Tongue (tissue), 1 donor: ENCODE measurements at regions not wholly inside any gene's neighbourhood (a gene's known extent, or its start where the extent isn't known, plus 50 kb on each side); places are given as distances from the start of the nearest gene placed in this dataset.

ENCODE experiments used
- DNase-seq: peaks from one replicate; pipeline ENCODE4 v3.0.0-alpha.2; 2015

DNA sequence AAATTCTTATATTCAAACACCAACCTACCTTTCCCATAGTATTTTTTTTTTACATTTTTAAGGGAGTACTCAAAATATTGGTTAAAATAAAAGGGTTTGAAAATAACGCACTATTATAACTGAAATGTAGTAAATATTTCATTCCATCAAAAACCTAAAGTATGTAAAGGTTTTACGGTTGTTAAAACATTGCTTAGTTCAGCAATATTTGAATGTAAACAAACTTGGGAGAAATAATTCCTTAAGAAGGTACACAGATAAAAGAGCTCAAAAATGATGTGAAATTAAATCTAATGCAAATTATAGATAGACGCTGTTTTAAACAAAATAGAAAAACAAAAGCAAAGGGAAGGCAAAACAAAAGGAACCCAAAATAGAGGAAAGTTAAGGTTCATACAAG lies 1476.9 kb downstream of the PCDH18 start:
- DNase-seq, result no peak

DNA sequence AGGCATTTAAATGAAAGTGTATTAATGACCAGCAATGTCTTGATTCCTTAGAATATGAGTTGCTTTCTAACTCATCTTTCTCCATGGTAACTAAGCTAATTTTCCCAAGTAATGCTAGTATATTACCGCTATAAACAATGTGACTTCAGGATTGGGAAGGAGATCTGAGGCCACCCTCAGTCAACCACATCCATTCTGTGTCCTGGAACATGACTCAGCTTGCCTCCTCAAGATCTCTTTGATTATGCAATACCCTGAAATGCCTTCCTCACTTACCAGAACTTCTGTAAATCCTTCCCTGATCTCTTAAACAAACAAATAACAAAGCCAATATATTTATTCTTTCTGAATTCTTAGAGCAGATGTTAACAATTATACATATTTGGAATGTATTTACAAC lies 1495.5 kb downstream of the PCDH18 start:
- DNase-seq, result peak; percentile 1

DNA sequence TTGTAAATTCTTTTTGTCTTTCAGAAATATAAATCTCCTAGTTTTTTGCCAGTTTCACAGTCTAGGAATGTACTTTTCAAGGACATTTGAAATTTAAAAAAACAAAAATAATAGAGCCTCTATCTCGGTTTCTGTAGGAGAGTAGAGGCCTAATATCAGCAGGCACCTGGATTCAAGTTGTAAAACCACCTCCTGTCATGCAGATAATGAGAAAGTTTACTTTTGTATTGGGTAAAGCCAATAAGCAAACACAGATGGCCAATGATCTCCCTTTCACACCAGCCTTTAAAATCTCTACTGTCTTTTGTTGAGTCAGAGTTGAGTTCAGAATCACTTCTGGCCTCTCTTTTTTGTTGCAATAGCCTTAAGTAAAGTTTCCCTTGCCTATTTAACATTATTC lies 1499.9 kb downstream of the PCDH18 start:
- no peak for DNase-seq

DNA sequence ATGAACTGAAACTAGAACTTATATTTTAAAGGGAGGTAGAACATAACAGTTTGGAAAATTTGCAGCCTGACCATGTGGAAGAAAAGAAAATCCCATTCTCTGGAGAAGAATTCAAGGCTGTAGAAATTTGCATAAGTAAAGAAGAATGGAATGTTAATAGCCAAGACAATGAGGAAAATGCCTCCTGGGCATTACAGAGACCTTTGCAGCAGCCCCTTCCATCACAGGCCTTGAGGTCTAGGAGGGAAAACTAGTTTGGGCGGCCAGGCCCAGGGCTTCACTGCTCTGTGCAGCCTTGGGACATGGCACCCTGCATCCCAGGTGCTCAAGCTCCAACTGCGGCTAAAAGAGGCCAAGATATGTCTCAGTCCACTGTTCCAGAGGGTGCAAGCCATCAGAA lies 1506.8 kb downstream of the PCDH18 start:
- DNase-seq, result no peak

DNA sequence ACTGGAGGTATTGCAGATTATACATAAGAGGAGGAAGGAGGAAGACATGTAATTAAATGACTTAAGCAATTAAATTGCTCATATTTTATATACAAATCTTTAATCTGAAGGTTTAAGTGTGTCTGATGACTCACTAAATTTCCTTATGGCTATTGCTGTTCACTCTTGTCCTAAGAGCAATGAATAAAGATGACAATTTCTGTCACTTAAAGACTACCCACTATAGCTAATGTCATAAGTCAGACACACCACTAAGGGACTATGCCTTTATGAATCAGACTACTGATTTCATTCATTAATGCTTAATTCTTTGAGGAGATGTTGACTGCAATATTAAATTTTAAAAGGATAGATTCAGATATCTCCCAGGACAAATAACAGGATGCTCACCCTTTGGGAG lies 1514.7 kb downstream of the PCDH18 start:
- no peak for DNase-seq

DNA sequence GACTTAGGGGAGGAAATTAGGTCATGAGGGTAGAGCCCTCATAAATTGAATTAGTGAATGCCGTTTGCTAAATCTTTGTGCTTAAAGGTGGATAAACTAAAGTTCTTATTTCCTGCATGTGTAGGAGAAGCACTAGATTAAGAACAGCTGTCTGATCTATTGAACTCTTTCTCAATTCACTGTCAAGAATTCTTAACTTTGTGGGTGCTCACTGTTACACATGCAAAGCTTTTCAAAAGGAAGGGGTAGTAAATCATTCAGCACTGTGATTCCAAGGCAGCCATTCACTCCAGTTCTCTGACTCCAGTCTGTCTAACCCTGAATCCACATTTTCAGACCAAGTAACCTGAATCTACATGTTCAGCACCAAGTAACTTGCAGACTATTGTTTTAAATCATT lies 1520.1 kb downstream of the PCDH18 start:
- no peak for DNase-seq

DNA sequence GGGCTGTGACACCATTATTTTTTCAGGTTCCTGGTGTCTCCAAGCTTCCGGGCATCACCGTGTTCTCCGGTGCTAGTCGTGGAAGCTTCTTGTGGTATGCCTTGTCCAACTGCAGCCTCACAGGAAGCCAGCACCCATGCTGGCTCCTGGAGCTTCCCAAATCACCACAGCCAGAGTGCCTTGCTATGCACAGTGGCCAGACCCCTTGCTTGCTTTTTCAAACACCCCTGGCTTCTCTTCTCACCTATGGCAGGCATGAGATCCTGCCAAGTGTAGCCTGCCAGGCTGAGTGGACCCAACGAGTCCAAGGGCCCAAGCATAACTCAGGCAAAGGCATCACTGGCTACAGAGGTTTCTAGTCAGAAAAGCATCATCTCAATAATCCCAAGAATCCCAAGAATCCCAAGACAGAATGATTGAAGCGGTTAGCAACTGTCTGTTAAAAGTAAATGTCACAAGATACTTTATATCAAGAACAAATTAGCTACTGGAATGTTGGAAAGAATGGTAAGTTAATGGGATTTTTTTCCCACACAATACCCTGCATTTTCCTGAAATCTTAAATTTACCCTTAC lies 1522.9 kb downstream of the PCDH18 start:
- no peak for DNase-seq

DNA sequence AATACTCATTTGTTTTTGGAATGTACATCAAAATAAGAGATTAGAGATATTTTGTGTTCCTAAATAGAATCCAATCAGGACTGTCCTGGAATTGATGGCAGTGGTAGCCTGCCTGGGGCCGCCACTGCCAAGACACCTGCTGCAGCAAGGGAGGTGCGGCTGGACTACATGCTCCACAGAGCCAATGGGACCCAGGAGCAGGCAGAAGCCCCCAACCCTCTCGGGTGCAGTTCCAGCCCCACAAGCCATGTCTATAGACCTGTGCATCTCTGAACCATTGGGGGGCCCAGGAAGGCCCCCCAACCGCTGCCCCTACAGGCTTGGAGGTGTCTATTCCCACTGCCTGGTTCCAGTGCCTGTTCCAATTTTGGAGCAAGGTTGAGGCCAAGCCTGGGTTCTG lies 1524.3 kb downstream of the PCDH18 start:
- DNase-seq, result no peak

DNA sequence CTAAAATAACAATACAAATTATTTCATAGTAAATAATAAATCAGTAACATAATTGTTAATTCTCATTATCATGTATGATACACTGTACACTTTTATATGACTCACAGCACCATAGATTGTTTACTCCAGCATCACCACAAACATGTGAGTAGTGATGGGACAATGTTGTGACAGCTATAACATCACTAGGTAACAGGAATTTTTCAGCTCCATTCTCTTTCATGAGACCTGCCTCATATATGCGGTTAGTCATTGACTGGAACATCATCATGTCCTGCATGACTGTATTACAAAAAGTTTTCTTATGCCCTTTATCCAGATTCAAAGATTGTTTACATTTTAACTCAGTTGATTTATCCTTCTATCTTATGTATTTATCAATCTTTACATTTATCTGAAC lies 1530.0 kb downstream of the PCDH18 start:
- DNase-seq, result no peak

DNA sequence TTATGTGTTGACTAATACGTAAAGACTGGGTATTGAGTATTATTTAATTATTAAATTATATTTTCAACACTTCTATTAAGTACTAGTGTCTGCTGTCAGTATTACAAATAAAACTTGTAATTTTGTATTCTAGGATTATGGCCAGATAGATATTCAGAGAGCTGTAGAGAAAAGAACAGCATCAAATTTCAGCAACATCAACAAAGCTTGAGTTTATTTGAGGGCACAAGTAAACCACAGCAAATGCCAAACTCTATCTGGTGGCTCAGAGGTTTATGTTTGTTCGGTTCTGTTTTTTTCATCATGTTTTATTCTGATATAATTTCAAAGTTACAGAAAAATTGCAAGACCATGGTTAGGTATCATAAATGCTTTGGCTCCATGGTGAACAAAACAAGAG lies 1530.5 kb downstream of the PCDH18 start:
- DNase-seq, result no peak

DNA sequence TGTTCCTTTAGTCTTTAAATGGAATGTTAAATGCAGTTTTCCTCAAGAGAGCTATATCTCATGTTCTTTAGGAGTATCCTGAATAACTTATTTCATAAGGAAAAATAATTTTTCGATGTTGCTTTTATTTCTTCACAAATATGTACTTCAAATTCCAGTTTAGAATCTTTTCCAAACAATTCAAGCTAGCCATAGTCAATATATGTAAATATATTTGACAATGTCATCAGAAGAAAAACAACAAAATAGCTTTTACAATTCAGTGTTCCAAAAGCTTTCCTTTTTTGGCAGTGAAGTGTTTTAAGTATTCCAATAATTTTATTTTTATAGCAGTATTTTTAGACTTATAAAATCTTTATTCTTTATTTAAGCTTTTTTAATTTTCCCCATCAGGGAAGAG lies 1532.0 kb downstream of the PCDH18 start:
- no peak for DNase-seq

DNA sequence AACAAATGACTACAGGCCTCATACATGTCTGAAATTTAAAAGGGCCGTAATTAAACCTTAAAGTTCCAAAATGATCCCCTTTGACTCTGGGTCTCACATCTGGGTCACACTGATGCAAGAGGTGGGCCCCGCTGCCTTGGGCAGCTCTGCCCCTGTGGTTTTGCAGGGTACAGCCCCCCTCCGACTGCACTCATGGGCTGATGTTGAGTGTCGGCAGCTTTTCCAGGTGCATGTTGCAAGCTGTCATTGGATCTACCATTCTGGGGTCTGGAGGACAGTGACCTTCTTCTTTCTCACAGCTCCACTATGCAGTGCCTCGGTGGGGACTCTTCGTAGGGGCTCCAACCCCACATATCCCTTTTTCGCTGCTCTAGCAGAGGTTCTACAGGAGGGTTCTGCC lies 1537.9 kb downstream of the PCDH18 start:
- no peak for DNase-seq

DNA sequence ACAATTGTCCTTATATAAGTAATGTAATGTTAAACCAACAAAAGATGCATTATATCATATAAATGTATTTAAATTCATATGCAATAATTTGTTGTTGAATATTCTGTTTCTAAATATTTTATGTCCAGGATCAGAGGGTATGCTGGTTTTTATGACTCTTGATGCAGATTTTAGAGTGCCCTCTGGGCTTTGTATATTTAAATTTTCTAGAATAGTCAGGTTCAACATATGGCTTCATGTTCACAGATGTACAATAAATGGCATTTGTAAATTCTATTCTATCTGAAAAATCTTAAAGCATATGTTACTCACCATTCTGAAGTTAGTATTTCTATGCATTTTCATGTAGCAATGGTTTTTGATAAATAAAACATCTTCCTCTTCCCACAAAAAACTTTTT lies 1555.4 kb downstream of the PCDH18 start:
- no peak for DNase-seq

DNA sequence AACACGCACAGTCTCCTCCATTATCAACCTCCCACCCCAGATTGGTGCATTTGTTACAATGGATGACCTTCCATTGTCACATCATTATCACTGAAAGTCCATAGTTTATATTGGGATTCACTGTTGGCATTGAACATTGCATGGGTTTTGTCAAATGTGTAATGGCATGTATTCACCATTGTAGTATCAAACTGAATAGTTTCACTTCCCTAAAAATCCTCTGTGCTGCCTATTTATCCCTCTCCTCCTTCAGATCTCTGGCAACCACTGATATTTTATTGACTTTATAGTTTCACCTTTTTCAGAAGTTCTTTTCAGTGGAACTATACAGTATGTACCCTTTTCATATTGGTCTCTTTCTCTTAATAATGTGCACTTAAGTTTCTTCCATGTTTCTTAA lies 1565.4 kb downstream of the PCDH18 start:
- no peak for DNase-seq

DNA sequence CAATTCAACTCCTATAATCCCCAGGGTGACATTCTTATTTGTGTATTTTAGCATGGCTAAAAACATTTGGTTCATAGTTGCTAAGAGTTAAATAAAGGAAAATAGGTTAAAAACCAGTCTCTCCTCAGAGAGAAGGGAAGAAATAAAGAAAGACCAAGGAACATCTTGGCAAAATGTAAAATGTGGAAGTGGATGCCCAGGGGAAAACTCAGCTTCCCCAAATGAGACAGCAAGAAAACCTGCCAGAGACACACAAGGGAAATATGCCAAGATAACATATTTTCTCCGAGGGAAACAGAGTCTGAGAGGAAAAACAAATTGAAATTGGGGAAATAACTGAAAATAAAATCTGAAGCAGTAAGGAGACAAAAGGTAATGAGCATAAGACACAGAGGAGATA lies 1569.3 kb downstream of the PCDH18 start:
- no peak for DNase-seq

DNA sequence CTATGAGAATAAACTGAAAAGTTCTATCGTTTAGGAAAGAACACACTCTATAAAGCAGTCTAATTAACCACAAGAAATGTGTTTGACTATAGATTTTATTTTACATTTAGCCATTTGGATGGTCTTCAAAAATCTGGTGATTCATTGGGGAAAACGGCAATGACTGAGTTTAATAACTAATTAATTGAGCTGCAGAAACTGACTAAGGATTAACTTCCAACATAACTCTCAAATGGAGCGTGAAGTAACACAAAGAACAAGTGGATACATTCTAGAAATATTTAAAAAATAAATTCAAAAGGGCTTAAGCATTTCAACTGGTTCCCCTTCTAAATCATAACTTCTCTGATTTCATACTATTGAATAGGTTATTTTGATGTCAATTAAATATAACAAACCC lies 1582.4 kb downstream of the PCDH18 start:
- DNase-seq, result no peak

DNA sequence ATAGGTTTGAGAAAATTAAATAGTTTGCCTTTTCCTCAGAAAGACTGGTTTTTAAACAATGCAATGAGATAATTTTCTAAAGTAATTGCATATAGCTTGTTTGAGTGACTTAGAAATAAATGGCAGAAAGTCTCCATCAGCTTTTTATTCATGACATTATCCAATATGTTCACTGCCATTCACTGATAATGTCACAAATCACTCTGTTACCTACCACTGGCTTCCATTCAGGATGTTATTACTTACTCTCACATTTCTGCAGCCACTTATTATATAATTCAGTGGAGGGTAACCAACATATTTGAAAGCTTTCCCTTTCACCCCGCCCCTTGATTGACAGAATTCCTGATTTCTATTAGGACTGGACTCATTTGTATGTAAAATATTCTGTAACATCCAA lies 1583.5 kb downstream of the PCDH18 start:
- DNase-seq, result no peak

DNA sequence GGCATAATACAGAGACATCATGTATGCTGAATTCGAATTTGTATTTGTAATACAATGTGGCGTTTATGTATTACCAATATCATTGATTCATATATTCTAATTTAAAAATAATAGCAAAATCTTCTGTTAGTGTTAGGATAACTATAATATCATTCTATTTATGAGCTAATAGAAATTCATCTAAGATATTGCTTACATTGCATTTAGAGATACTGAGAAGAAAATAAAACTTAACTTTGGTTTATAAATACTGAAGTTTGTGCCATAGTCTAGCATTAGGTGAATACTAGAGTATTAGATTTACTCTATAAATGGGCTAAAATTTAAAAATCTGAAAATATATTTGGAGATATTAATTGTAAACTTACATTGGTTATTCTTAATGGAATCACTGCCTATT lies 1590.6 kb downstream of the PCDH18 start:
- no peak for DNase-seq

DNA sequence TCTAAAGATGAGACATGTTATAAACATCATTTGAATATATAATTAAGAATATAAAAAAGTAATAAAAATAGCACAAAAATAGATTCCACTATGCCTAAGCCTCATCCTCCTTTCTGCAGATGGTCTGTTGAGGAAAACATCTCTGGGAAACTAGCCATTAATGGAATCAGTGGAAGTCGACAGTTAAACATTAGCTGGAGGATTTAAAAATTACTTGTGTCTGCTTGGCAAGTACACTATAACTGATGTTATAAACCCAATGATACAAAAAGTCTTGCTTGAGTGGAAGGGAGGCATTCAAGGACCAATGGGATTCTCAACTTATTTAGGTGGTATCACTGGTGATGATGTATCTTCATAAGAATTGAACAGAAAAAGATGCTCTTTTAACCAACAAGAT lies 1598.3 kb downstream of the PCDH18 start:
- peak; percentile 2 for DNase-seq

DNA sequence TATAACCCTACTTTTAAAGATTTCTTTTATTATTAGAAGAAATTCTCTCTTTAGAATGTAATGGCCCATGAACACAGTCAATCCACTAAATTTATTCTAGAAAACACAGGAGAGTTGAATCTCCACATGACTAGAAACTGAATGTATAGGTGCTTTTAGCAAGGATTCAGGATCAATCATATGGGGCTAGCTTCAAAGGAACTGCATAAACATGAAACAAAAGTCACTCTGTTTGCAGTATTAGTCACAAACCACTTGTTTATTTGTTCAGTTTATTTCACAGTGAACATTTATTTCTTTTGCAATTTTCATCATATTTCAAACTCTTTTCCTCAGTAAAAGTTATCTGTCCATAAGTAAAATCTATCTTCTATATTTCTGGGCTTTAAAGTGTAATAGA lies 1604.6 kb downstream of the PCDH18 start:
- no peak for DNase-seq

DNA sequence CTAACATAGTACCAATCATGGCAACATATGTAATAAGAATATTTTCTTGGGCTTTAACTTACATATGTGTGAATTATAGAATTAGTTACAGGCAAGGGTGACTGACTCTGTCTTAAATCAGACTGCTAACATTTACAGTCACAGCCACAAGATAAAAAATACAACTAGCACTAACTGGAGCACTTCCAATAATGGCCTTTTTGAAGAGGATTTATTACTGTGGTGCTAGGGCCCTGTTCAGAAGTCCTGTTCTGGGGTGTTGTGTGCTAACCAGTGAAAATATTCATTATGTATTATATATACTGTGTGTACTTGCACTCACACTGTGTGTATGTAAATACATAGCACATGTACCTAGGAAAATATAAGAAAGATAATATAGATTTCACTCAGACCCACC lies 1611.2 kb downstream of the PCDH18 start:
- DNase-seq, result peak; percentile 2

DNA sequence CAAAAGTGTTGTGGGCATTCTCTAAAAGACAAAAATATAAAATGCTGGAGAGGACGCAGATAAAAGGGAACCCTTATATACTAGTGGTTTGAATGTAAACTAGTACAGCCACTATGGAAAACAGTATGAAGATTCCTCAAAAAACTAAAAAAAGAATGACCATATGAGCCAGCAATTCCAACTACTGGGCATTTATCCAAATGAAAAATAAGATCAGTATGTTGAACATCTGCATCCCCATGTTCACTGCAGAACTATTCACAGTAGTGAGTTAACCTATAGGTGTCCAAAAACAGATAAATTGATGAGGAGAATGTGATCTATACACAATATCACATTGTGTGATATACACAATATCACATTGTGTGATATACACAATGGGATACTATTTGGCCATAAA lies 1615.3 kb downstream of the PCDH18 start:
- peak; percentile 81 for DNase-seq

DNA sequence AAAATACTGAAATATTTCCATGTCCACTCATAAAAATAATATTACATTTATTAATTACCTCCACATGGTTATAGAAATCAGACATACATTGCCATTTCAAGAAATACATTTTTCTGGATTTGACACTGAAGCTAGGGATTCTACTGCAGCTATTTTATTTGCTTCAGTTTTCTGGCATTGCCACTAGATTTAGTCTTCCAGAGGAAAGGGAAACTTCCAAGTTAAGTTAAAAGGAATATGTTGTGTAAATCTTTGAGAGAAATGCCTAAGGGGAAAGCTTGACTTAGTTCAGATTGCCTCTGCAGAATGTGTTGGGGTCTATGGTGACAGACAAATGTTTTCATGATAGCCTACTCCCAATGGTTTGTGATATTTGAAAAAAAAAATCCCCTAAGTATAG lies 1631.3 kb downstream of the PCDH18 start:
- no peak for DNase-seq

DNA sequence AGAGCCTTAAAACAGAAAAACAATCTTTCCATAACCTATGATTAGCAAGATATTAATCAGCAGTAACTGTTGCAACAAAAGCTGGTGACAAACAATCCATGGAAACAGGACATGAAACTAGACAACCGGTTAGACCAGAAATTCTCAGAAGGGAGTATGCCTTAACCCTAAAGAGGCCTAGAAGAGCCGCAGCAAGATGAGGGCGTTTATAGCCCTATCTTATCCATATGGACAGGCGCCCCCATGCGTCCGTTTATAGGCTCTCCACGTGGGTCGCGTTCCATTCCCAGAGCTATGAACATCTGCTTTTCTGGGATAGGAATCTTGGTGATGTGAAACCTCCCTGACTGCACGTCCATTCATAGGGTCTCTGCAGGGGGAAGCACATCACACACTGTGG lies 1662.7 kb upstream of the PABPC4L start:
- peak; percentile 10 for DNase-seq

DNA sequence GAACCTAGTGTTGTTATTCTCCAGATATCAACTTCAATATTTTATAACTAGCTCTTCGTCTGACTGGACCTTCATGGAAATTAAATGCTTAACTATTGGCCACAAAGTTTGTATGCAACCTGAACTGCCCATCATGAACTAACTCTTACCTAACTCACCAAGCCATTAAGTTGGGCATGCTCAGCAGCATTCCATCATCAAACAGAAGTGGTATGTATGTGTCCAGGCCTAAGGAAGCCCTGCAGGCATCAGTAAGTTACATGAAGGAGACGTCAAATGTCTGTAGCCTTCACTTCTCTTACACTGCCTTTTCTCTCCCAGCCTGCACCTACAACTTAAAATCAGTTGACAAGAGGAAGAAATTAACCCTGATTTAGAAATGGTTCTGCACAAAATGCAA lies 1639.2 kb upstream of the PABPC4L start:
- no peak for DNase-seq
